HS-5 (cell line): ENCODE measurements at regions not wholly inside any gene's neighbourhood (a gene's known extent, or its start where the extent isn't known, plus 50 kb on each side); places are given as distances from the start of the nearest gene placed in this dataset.
A peak's percentile ranks its signal among the peaks of the same experiment; 100 is the strongest.

Experiments used
- DNase-seq: peaks from one replicate; pipeline ENCODE4 v3.0.0-alpha.2; 2012; ENCODE audit warnings: low read depth

DNA sequence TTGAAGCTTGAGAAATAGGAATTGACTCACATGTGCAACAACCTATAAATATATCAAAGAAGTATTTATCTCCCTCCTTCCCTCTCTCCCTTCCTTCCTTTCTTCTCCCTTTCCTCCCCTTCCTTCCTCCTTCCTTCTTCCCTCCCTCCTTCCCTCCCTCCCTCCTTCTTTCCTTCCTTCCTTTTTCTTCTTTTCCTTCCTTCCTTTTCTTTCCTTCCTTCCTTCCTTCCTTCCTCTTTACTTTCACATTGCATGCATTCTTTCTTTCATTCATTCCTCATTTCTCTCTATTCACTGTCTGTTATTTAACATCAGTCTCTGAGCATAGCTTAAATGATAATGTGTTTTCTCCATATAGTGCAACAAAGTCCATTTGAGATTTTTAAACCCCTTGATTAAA is 214.2 kb downstream of the CHRM3 start:
- DNase-seq = no peak

DNA sequence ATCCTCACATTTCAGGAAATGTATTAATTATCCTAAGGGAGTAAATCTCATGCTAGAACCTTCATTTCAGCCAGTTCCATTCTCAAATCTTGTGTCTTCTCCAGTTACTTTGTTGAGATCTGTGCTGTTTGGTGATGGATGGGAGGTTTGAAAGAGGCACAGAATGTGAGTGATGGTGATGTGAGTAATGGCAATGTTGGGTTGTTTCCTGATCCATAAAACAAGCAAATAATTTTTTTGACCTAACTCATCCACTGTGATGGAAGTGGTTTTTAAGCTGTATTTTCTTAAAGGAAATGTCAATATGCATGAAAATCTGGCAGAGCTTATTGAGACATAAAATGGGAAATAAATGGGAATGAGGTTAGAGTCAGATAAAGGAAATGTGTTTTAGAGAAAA is 214.7 kb downstream of the CHRM3 start:
- no peak for DNase-seq

DNA sequence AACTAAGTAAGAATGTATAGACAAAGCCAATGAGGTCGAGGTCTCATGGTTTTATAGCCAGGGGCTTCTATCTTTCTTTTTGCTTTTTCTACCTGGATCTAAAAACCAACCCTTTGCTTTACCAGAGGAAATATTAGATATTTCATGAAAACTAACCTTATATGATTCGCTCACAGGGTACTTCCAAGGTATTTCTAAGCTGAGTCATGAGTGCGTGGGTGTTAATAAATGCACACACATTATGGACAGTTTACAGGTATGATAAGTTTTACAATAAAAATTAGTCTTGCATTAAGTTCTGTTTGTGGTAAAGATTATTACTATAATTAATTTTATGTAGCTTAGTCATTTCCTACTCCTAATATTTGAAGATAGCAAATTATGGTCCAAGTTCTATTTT is 217.2 kb downstream of the CHRM3 start:
- no peak for DNase-seq

DNA sequence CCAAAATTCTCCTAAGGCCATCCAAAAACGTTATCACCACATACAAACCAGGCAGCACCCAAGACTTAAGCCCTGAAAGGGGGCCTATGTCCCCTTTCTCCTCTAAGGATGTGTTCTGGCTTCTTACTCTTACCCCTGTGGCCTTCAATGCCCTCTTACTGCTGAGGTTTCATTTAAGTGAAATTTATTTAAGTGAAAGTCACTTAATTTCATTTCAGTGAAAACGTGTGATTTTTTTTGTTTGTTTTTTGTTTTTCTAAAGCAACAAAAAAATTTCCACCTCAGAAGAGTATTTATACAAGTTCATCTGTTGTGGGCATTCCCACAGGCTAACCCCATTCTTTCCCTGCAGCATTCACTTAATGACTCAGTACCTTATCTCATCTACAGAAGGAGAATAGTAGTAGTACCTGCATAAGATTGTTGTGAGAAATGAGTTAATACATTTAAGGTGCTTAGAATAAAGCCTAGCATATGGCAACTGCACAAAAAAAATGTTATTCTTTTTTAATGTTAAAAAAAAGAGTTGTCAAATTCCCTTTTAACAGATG is 220.6 kb downstream of the CHRM3 start:
- no peak for DNase-seq

DNA sequence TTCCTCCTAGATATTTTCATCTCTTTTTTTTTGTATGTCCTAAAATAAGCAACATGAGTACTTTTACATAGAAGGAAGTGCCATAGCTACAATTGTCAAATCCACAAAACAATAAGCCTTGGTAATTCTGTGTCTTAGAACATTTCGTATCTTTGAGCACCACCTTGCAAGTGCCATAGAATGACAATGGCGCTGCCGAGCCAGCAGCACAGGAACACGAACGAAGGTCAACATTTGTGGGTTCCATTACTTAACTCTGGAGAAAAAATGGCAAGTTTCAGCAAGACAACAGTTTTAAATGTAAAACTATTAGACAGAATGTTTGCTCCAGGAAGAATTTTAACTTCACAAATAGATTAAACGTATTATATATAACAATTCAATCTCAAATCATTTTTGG is 222.1 kb downstream of the CHRM3 start:
- no peak for DNase-seq

DNA sequence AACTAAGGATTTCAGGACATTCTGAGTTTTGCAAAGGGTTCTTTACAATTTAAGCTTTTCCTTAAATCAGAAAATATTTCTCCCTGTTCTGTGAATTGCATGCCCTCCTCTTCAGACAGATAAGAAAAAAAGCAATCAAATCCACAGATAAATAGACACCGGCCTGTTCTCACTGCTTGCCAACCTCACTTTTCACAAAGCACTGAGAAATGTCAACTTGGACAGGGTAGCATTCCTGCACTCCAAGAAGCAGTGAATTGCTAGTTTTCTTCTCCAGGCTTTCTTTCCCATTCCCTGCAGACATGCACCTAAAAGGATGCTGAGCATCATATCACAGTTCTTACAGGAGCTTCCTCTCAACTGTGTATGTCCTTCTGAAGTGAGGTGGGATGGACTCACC is 226.0 kb downstream of the CHRM3 start:
- DNase-seq = no peak

DNA sequence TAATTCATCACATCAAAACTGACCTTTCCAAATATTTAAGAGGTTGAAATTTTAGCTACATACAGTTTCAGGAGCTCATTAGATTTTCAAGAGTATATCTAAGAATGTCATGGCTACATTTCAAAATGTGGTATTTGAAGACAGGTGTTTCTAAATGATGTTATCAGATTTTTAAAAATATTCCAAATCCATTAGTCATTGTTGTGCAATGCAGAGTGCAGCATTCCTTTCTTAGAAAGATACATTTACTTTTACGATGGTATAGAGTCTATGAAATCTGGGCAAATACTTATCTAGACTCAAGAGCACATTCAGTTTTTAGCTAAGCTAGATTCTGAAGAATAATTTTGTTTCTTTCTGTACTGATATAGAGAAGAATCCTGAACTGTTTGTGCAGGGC is 230.3 kb downstream of the CHRM3 start:
- peak; percentile 31 for DNase-seq

DNA sequence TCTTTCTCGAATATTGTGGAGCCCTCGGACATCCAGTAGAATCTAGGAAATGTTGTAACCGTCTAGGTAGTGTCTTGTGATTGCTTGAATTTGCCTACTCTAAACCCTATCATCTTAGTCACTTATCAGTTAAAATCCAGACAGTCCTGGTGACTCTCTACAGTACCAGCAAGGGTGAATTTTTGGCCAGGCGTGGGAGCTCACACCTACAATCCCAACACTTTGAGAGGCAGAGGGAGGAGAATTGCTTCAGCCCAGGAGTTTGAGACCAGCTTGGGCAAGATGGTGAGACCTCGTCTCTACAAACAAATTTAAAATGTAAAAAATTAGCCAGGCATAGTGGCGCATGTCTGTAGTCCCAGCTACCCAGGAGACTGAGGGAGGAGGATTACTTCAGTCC is 230.9 kb downstream of the CHRM3 start:
- DNase-seq = no peak

DNA sequence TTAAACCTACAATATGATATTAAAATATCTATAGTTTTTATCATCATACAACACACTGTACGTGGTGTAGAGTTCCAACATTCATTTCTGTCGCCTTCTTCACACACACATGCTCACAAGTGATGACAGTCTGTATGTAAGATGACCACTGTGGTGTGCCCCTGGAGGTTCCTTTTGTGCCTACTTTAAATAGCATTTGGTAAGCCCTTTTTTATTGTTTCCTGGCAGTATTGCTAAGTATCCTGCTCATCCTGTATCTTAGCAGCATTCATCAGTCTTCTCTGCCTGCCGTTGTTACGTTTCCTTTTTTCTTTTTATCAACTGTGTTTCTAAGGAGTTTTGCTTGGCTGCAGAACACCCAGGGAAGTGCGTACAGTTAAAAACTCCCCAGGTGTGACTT is 231.4 kb downstream of the CHRM3 start:
- DNase-seq = no peak

DNA sequence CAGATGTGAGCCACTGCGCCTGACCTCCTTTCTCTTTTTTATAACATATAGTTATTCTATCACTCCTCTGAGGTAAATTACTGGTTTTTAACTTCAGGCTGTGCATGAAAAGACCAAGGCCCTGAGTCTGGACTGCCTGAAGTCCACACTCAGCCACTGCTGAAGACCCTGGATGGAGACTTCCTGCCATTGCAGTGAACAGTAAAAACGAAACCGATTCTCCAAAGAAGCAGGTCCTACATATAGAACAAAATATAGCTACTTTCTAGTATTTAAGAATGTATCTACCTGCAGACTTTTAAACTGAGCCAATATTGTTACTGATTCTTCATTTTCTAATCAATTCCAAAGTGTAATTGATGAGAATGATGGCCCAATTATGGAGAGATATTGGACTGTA is 232.8 kb downstream of the CHRM3 start:
- DNase-seq = no peak

DNA sequence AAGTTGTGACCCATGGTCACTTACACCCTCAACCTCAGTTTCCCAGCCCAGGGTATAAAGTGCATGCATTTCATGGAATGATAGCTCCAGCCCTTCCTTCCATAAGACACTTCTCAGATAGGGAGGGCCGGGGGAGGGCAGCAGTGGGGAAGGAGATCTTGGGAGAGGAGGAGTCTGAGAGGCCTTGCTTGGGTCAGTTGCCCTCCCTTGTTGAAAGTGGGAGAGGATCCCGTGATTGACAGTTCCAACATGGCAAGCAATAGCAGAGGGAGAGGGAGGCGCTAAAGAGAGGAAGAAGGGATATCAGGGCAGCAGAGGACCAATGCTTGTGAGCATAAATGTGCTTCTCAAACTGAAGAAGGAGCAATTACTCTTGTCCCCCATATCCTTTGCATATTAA is 244.4 kb downstream of the CHRM3 start:
- no peak for DNase-seq

DNA sequence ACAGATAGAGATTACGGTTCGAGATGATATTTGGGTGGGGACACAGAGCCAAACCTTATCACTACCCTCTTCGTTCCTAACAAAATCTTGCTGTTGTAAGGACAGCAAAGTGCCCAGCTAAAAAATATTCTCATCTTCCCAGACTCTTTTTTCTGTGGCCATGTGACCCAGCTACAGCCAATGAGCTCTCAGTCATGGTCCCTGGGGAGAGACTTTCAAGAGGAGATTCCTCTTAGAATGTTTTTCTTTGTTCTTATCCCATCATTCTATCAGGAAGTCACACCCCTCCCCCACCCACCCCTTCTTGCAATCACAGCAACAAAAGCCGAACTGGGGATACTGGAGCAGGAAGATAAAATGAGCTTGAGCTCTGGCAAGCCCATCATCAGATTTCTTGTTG is 247.1 kb downstream of the CHRM3 start:
- no peak for DNase-seq

DNA sequence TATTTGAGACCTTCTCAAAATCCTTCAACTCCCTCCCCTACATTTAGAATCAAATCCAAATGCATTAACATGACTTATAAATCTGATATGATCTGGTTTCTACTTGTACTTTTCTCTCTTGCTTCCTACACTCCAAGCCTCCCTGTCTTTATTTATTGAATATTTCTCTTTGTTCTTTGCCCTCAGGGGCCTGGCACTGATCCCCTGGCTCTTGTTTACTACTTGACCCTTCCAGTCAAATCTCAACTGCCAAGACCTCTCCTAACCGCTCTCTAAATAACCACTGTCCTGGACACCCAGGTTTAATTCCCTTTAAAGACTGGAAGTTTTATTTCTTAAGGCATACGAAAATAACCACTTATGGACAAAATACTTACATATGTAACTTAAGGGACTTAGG is 248.9 kb downstream of the CHRM3 start:
- DNase-seq = no peak

DNA sequence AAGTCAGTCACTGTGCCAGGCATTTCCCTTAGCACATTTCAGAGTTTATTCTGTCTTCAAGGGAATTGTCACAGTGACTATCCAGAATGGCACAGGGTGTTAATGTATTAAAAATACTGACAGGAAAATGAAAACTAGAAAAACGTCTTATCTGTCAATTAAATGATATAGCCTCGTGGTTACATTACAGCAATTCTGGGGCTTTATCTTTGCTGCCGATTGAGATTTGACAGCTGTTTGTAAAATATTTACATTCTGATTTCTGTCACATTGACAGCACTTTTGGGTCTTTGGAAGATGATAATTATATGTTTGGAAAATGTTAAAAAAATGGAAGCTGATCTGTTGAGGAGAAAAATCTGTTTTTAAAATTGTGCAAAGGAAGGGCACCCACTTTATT is 250.0 kb downstream of the CHRM3 start:
- DNase-seq = no peak

DNA sequence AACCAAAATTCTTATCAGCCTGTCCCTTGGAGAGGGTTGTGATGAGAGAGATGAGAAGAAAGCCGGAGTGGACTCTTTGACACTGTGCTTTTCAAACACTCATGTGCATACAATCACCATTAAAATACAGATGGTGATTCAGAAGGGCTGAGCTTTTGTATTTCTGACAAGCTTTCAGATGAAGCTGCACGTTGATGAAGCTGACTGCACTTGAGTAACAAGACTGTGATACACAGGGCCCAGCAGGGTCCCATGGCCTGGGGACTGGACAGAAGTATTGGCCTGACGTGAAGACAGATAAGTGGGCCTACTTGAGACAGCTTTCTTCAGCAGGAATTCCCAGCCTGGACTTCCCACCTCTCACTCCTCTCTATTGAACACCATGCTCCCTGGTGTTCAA is 258.2 kb downstream of the CHRM3 start:
- DNase-seq = no peak

DNA sequence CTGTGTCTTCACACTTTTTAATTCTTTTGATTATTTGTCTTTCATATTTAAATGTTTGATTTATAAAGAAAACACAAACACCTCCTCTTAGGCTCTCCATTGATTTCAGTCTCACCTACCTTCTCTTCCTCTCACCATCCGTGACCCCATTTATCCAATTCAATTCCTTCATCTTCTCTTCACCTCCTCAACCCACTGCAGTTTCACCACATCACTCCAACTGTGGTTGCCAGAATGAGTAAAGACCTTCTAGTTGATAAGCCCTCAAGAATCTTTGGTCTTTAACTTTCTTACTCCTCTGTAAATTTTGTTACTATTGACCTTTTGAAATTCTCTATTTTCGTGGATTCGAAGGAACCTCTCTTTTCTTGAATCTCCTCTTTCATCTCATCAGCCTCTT is 260.7 kb downstream of the CHRM3 start:
- no peak for DNase-seq

DNA sequence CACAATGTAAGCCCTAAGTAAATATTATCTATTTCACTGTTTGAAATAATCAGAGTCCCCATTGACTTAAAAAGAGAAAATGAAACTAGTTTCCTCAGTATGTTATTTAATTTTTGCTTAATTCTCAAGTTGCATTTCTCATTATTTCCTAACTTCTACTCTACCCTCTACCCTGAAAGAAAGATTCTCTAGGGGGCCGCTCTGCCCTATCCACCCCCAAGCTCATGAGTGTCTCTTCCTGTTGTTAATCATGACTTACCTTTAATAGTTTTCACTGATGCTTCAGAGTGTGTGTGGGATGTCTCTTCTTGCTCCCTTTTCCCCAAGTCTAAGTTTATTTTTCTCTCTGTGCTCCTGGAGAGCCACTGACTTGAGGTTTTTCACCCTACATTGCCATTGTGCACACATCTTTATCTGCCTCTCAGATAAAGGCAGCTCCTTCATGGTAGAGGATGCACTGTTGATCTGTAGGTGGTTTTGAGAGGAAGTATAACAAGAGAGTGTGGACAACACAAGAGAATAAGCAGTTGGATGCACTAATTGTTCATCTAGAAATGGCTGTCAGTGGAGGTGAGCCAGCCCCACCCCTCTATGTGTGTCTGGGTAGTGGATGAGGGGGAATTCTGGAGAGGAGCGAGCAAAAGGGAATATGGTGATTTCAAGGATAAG is 261.7 kb downstream of the CHRM3 start:
- no peak for DNase-seq

DNA sequence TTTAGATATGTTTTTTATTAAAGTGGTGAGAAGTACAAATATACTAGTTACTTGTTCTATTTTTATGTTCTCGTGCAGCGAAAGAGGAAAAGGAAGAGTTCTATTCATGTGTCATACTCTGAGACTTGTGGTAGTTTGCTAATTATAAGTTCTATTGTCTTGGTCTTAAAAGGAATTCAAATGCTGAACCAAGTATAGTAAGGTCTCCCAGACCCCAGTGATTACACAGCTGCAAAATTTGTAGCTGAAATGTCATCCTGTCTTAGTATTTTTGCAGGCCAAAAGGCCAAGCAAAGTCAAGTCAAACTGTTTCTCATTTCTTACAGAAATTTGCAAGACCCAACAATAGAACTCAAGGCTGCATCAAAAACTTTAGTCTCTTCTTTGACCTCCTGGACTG is 268.7 kb downstream of the CHRM3 start:
- DNase-seq = no peak

DNA sequence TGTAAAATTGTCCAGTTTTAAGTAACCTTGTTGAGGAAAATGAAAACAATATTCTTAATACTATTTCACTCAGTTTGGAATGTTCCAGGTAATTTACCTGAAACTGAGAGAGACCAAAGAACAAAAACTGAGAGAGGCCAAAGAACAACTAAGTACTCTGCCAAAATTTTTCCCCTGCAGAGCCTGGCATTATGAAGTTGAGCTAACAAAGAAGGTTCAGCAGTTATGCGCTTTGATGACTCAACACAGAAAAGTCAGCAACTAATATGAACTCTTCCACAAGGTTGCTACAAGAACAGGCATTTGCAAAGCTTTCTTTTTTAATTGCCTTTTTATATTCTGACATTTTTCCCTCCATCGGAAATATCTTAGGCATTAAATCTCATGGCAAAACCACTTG is 270.9 kb downstream of the CHRM3 start:
- no peak for DNase-seq

DNA sequence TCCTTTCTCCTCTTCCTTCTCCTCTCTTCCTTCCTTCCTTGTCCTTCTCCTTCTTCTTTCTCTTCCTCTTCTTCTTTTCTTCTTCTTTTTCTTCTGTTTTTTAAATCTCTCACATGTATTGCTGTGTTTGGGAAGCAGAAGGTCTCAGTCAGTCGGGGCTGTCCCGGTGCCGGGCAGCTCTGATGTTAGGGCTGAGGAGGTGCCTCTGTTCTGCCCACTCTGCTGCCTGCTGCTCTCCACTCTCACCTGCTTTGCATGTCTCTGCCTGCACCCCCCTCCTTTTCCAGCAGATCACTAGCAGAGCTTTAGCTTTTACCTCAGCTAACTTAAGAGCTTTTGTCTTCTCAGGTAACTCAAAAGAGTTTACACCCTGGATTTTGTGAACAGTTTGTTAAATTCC is 276.6 kb downstream of the CHRM3 start:
- DNase-seq = no peak

DNA sequence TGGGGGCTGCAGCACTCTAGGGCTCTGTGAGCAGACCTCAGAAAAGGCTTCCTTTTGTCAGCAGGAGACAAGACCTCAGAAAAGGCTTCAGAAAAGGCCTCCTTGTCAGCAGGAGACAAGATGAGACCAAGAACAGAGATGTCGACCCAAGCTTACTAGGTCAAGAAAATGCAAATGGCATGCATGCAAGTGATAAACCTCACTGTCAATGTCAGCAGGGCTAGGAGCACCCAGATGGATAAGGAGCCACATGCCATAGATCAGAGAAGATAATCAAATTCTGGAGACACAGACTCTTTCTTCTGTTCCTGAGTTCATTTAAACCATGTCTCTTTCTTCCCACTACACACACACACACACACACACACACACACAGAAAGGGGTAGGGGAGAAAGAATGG is 285.9 kb downstream of the CHRM3 start:
- no peak for DNase-seq

DNA sequence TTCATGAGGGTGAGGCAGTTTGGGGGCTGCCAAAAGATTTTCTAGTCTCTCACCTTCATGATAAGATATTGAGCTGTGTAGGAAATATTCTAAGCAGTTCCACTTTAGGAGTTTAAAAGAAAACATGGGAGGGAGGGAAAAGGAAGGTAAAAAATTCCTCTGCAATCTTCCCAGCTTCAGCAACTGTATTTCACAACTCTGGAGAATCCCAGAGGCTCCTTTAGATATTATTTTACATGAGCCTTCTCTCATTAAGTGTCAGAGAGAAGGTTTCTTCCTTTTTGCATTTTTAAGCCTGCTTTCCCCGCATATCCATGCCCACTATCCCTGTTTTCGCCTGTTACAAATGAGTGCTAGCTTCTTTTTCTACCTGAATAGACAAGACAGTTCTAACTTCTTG is 289.4 kb downstream of the CHRM3 start:
- DNase-seq = no peak

DNA sequence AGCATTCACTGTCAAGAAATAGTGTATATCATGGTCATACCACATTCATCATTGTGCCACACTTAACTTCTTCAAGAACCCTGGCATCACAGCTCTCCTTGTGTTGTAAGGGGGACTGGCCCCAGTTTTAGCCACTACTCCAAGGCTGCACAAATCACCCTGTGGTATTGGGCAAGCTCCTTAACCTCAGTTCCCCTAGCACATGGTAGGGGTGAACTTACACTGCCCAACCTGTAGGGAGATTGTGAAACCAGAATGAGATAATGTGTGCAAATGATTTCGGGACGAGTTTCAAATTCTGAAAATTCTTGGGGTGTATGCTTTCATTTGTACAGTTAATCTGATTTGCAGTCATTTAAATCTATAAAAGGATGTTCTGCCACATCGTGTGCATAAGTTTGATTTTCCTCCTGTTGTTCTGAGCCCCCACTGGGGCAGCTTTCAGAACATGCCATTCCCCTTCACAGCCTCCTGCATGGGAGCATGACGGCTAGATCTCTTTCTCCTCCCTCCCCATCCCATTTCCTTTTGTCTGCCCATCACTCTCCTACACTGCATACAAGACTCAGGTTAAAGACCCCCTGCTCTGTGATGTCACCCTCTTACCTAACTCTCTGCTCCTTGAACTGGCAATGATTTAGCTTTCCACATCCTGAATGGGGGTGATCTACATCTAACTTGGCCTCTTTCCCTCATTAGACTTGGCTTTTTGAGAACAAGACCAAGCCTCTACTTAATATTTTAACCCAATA is 290.3 kb downstream of the CHRM3 start:
- DNase-seq = no peak

DNA sequence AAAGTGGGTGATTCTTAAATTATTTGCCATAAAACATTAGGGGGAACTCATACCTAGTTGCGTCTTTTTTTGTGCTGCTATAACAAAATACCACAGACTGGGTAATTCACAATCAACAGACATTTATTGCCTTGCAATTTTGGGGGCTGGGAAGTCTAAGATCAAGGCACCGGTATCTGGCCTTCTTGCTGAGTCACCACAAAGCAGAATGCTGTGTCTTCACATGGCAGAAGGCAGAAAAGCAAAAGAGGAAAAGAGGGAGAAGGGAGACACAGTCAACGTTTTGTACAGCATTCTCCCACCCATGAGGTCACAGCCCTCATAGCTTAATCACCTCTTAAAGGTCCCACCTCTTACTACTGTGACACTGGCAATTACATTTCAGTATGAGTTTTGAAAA is 291.0 kb downstream of the CHRM3 start:
- no peak for DNase-seq
